OCI-LY7 (cell line): ENCODE measurements at regions not wholly inside any gene's neighbourhood (a gene's known extent, or its start where the extent isn't known, plus 50 kb on each side); places are given as distances from the start of the nearest gene placed in this dataset.
"Not testable (repeated sequence)": the region's sequence is repeated elsewhere in the genome, so short reads cannot be mapped to it uniquely, and the experiment has no call there.

ENCODE experiments used
- BruUV-seq: library from RNA; stranded (reverse); fragments of 400-500 nt; replicated peaks from 2 replicates; lab custom pipeline; 2021; lab: Mats Ljungman, UMichigan
- CTCF ChIA-PET: fragments of 300-600 bp; sonication (Branson Sonifier 250); formaldehyde crosslinking; loops from one replicate; lab custom pipeline; 2022; ENCODE audit warnings: antibody characterized with exemption; ENCODE audit not compliant: unreplicated experiment; lab: Charles Lee
- POLR2A ChIA-PET: fragments of 300-600 bp; sonication (Branson Sonifier 250); formaldehyde crosslinking; loops from one replicate; lab custom pipeline; 2022; ENCODE audit warnings: antibody characterized with exemption; lab: Charles Lee
- DNase-seq: peaks from one replicate; pipeline ENCODE4 v3.0.0-alpha.2; 2015; ENCODE audit warnings: low spot score
- H2AFZ ChIP-seq: fragments of 200-600 bp; sonication (generic), shearing (Covaris generic); 2 replicates; pipeline ENCODE4 v1.6.1; 2014; ENCODE audit warnings: mild to moderate bottlenecking, antibody characterized with exemption, low read length, moderate library complexity
- H3K27ac ChIP-seq: fragments of 200-600 bp; sonication (generic); 2 replicates; pipeline ENCODE4 v1.5.1; 2014; ENCODE audit warnings: mixed run types, low read depth, mild to moderate bottlenecking, moderate library complexity, low read length, inconsistent platforms; ENCODE audit not compliant: poor library complexity, severe bottlenecking
- H3K36me3 ChIP-seq: fragments of 200-600 bp; sonication (generic); 2 replicates; pipeline ENCODE4 v1.6.1; 2014; ENCODE audit warnings: mild to moderate bottlenecking, antibody characterized with exemption, low read length, moderate library complexity, mixed read lengths; ENCODE audit not compliant: insufficient read depth
- H3K4me1 ChIP-seq: fragments of 200-600 bp; sonication (generic); 2 replicates; pipeline ENCODE4 v1.5.1; 2014; ENCODE audit warnings: mild to moderate bottlenecking, low read length; ENCODE audit not compliant: insufficient read depth, poor library complexity, severe bottlenecking
- H3K4me2 ChIP-seq: fragments of 200-600 bp; sonication (generic); 2 replicates; pipeline ENCODE4 v1.6.1; 2014; ENCODE audit warnings: mild to moderate bottlenecking, low read length
- H3K4me3 ChIP-seq: fragments of 200-600 bp; sonication (generic); 2 replicates; pipeline ENCODE4 v1.5.1; 2014; ENCODE audit warnings: mild to moderate bottlenecking, low read depth, low read length; ENCODE audit not compliant: poor library complexity, severe bottlenecking
- H3K79me2 ChIP-seq: fragments of 200-600 bp; sonication (generic); 2 replicates; pipeline ENCODE4 v1.6.1; 2016; ENCODE audit warnings: low read depth, mild to moderate bottlenecking, low read length, moderate library complexity, mixed read lengths; ENCODE audit not compliant: insufficient read depth
- H3K9me2 ChIP-seq: fragments of 200-600 bp; sonication (generic); 2 replicates; pipeline ENCODE4 v1.6.1; 2016; ENCODE audit warnings: mild to moderate bottlenecking, low read length, mixed read lengths; ENCODE audit not compliant: insufficient read depth
- H3K9me3 ChIP-seq: fragments of 200-600 bp; sonication (generic); 2 replicates; pipeline ENCODE4 v1.6.1; 2014; ENCODE audit warnings: mild to moderate bottlenecking, mixed run types, low read length, mixed read lengths
- H4K20me1 ChIP-seq: fragments of 200-600 bp; sonication (generic); 2 replicates; pipeline ENCODE4 v1.6.1; 2014; ENCODE audit warnings: mild to moderate bottlenecking, antibody characterized with exemption, low read length, moderate library complexity, mixed read lengths; ENCODE audit not compliant: insufficient read depth
- CTCF ChIP-seq: fragments of 200-600 bp; sonication (generic); conservative IDR thresholded peaks from 2 replicates; pipeline ENCODE4 v1.5.1; 2014; ENCODE audit warnings: mild to moderate bottlenecking, antibody characterized with exemption, low read length, moderate library complexity, mixed read lengths
- EZH2phosphoT487 ChIP-seq: fragments of 200-600 bp; sonication (generic); IDR thresholded peaks from 2 replicates; pipeline ENCODE4 v1.6.1; 2018; ENCODE audit warnings: low read depth, borderline replicate concordance, mild to moderate bottlenecking, mixed run types, antibody characterized with exemption, low read length, moderate library complexity, mixed read lengths
- intact Hi-C: fragments of 100-400 bp; cut with micrococcal nuclease; formaldehyde crosslinking; loops from one replicate; pipeline ENCODE4 v1.10.0; 2022; ENCODE audit not compliant: unreplicated experiment

GRCh38 chr9:115415450-115415849 lies 297.5 kb upstream of the TNC start:
- no TSS peak for BruUV-seq
- Histone ChIP-seq H2AFZ (no peak overlapping the region), H3K4me1 (no peaks in the 10 kb centered on the region), H3K36me3 (no peaks in the 10 kb centered on the region), H3K4me2 (no peak overlapping the region), H3K4me3 (no peak overlapping the region), H3K27ac (no peak overlapping the region), H3K9me3 (no peaks in the 10 kb centered on the region), H4K20me1 (no peaks in the 10 kb centered on the region), H3K79me2 (no peaks in the 10 kb centered on the region), H3K9me2 (no peaks in the 10 kb centered on the region)
- ChIA-PET CTCF (no interaction called here), POLR2A (no interaction called here)
- no peak for TF ChIP-seq CTCF
- TF ChIP-seq EZH2phosphoT487, result no peak
- no peak for DNase-seq
- intact Hi-C loops, result no loop called here

GRCh38 chr9:115416299-115416698 lies 298.3 kb upstream of the TNC start:
- Histone ChIP-seq H3K4me3 (no peak overlapping the region), H3K4me2 (no peak overlapping the region), H3K27ac (no peak overlapping the region), H3K79me2 (no peaks in the 10 kb centered on the region), H4K20me1 (no peaks in the 10 kb centered on the region), H3K36me3 (no peaks in the 10 kb centered on the region), H2AFZ (no peak overlapping the region), H3K9me3 (no peaks in the 10 kb centered on the region), H3K9me2 (no peaks in the 10 kb centered on the region), H3K4me1 (no peaks in the 10 kb centered on the region)
- TF ChIP-seq CTCF (no peak), EZH2phosphoT487 (no peak)
- CTCF ChIA-PET, result no interaction called here
- POLR2A ChIA-PET, result no interaction called here
- intact Hi-C loops, result no loop called here
- DNase-seq, result no peak
- BruUV-seq, result no TSS peak

GRCh38 chr9:115418181-115418580 lies 300.2 kb upstream of the TNC start:
- H3K79me2 ChIP-seq, H3K36me3 ChIP-seq, H4K20me1 ChIP-seq, H3K4me3 ChIP-seq, H3K4me1 ChIP-seq, BruUV-seq, DNase-seq, H3K9me2 ChIP-seq, POLR2A ChIA-PET, intact Hi-C loops, H3K9me3 ChIP-seq, CTCF ChIA-PET, H3K4me2 ChIP-seq, H3K27ac ChIP-seq, H2AFZ ChIP-seq: not testable (repeated sequence)
